SKM-1 treated with dmso at 0.1 percent for 144 hours (cell line): ENCODE measurements at regions not wholly inside any gene's neighbourhood (a gene's known extent, or its start where the extent isn't known, plus 50 kb on each side); places are given as distances from the start of the nearest gene placed in this dataset.

Source experiments
- DNase-seq: peaks from one replicate; lab custom pipeline; 2025; ENCODE audit not compliant: unreplicated experiment; lab: John Stamatoyannopoulos, UW

DNA sequence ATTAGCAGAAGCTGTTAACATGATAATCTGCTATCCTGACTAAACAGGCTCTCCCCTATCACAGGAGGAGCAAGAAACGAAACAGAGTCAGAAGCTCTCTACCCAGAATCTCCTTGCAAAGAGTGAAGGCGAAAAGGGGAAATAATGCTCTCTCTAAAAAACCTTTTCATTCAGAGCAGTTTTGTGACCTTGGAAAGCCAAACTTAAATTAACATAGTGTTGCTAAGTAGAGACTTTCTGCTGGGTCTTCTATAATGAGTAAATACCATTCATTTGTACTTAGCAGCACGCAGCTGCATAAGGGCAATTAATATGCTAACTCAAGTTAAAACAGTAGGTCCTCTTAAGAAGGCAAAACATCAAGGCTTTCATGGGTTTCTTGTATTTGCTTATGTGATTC is 101.7 kb upstream of the GPR139 start:
- DNase-seq, result no peak

- no peak for DNase-seq
Measured at GRCh38 chr16:20167323-20167722, 93.6 kb upstream of the GPR139 start.

GRCh38 chr16:20166531-20167235 is 93.0 kb upstream of the GPR139 start:
- DNase-seq, result no peak

DNA sequence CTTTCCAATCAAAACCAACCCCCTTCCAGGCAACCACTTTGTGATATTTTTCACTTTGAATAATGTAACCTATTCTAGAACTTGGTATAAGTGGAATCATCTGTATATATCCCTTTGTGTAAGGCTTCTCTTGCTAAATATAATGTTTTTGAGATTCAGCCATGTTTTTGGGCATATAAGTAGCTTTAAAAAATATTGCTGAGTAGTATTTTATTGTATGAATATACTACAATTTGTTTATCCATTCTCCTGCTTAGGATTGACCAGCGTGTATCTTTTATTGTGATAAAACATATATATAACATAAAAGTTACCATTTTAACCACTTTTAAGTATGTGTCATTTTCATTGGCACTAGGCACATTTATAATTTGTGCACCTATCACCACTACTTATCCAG is 79.8 kb upstream of the GPR139 start:
- DNase-seq, result no peak

- no peak for DNase-seq
Measured at GRCh38 chr16:20147091-20147490, 73.4 kb upstream of the GPR139 start.

- DNase-seq, result no peak
Measured at GRCh38 chr16:20141956-20142355, 68.3 kb upstream of the GPR139 start.

DNA sequence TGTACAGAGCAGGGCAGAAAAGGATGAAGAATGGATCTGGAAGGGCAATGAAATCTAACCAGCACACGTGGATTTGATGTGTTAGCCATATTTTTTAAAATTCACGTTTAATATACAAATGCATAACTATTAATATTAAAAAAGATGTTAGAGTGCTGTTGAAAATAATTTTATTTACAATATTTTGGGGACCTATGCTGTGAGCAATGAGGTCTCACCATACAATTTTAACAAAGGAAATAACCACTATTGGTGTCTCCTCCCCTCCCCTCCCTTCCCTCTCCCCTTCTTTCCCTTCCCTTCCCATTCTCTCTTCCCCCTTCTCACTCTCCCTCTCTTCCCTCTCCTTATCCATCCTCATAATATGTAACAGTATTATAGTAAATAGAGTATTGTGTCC is 64.2 kb upstream of the GPR139 start:
- no peak for DNase-seq

GRCh38 chr16:20137194-20137593 is 63.5 kb upstream of the GPR139 start:
- DNase-seq, result no peak

DNA sequence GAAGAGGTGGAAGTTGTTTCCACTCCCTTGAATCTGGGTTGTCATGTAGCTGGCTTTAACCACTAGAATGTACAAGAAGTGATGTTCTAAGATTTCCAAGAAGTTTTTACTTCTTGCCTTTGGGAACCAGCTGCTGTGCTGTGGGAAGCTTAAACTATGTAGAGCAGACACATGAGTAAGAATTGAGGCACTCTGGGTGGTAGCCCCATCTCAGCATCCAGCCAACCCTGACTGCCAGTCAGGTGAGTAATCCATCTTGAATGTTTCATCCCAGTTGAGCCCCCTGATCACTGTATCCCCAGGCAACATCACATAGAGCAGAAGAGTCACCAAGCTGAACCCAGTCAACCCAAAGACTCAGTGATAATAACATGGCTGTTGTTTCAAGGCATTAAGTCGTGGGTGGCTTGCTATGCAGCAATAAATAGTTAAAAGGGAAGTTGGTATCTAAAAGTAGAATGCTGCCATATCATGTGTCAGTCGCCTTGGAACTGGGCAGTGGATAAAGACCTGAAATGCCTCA is 62.8 kb upstream of the GPR139 start:
- DNase-seq, result no peak

DNA sequence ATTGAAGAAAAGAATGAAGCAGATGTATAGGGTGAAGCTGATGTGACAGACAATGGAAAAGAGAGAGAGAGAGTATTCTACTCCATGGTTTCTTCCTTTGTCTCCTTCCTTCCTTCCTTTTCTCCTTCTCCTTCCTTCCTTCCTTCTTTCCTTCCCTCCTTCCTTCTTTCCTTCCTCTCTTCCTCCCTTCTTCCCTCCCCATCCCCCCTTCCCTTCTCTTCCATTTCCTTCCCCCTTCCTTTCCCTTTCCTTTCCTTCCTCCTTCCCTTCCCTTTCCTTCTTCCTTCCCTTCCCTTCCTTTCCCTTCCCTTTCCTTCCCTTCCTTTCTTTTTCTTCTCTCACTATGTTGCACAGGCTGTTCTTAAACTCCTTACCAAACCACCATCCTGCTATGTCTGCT is 55.7 kb upstream of the GPR139 start:
- DNase-seq, result no peak
